Dendritic cell treated with granulocyte-macrophage colony-stimulating factor and Interleukin-4, amounts not matched to agents 40 ng/mL and 50 ng/mL, for 4 days (primary cell): ENCODE measurements at regions not wholly inside any gene's neighbourhood (a gene's known extent, or its start where the extent isn't known, plus 50 kb on each side); places are given as distances from the start of the nearest gene placed in this dataset.
"Not testable (repeated sequence)": the region's sequence is repeated elsewhere in the genome, so short reads cannot be mapped to it uniquely, and the experiment has no call there.

Source experiments
- H3K27ac Mint-ChIP-seq: one replicate; pipeline ENCODE4 v1.8.0; 2022; ENCODE audit warnings: mild to moderate bottlenecking, mixed read lengths
- H3K27me3 Mint-ChIP-seq: one replicate; pipeline ENCODE4 v1.8.0; 2022; ENCODE audit warnings: mild to moderate bottlenecking, mixed read lengths
- H3K36me3 Mint-ChIP-seq: one replicate; pipeline ENCODE4 v1.8.0; 2022; ENCODE audit warnings: low read depth, mixed read lengths
- H3K4me1 Mint-ChIP-seq: one replicate; pipeline ENCODE4 v1.8.0; 2022; ENCODE audit warnings: low read depth, mixed read lengths
- H3K4me3 Mint-ChIP-seq: one replicate; pipeline ENCODE4 v1.8.0; 2022; ENCODE audit warnings: mild to moderate bottlenecking, moderate library complexity, mixed read lengths
- H3K9me3 Mint-ChIP-seq: one replicate; pipeline ENCODE4 v1.8.0; 2022; ENCODE audit warnings: mixed read lengths
- intact Hi-C: fragments of 100-400 bp; cut with micrococcal nuclease; formaldehyde crosslinking; loops from one replicate; pipeline ENCODE4 v1.15.0; 2022

DNA sequence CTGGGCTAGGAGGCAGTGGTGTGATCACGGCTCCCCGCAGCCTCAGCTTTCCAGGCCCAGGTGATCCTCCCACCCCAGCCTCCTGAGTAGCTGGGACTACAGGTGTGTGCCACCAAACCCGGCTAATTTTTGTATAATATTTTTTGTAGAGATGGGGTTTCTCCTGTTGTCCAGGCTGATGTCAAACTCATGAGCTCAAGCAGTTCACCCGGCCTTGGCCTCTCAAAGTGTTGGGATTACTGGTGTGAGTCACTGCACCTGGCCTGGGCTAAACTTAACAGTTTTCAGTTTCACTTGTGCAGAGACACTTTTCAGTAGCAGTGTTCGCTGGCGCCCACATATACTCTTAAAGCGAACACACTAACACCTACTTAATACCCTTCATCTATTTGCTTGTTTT, 205.6 kb upstream of the ZNF608 start:
- H3K4me1 Mint-ChIP-seq = peaks cover 22% of the 10 kb centered on the region
- H3K4me3 Mint-ChIP-seq = no peak overlapping the region
- H3K9me3 Mint-ChIP-seq = no peaks in the 10 kb centered on the region
- H3K27me3 Mint-ChIP-seq = peaks cover 20% of the 10 kb centered on the region
- no peak overlapping the region for H3K27ac Mint-ChIP-seq
- intact Hi-C loops = no loop called here
- no peaks in the 10 kb centered on the region for H3K36me3 Mint-ChIP-seq

GRCh38 chr5:124952566-124952965, 206.1 kb upstream of the ZNF608 start:
- H3K4me3 Mint-ChIP-seq = no peak overlapping the region
- H3K36me3 Mint-ChIP-seq = no peaks in the 10 kb centered on the region
- H3K27ac Mint-ChIP-seq = no peak overlapping the region
- no peaks in the 10 kb centered on the region for H3K9me3 Mint-ChIP-seq
- peaks cover 16% of the 10 kb centered on the region for H3K27me3 Mint-ChIP-seq
- peaks cover 22% of the 10 kb centered on the region for H3K4me1 Mint-ChIP-seq
- intact Hi-C loops = no loop called here

DNA sequence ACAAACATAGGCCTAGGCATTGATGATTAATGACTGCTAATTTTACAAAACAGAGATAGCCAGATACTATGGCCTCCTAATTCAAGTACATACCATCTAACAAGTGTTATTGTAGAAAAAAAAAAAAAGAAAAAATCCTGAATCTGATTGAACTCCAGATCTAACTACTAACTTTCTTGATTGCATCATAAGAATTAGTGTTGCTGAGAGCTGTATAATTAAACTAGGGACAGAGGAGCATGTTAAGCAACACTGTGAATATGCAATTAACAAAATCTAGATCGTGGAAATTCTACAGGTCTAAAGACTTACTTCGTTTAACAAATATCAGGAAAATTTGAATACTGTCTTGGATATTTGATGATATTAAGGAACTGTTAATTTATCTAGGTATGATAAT, 208.3 kb upstream of the ZNF608 start:
- Mint-ChIP-seq H3K4me3 (no peak overlapping the region), H3K27me3 (peaks cover 3% of the 10 kb centered on the region), H3K9me3 (no peaks in the 10 kb centered on the region), H3K36me3 (no peaks in the 10 kb centered on the region), H3K4me1 (peaks cover 7% of the 10 kb centered on the region), H3K27ac (no peak overlapping the region)
- intact Hi-C loops = no loop called here

DNA sequence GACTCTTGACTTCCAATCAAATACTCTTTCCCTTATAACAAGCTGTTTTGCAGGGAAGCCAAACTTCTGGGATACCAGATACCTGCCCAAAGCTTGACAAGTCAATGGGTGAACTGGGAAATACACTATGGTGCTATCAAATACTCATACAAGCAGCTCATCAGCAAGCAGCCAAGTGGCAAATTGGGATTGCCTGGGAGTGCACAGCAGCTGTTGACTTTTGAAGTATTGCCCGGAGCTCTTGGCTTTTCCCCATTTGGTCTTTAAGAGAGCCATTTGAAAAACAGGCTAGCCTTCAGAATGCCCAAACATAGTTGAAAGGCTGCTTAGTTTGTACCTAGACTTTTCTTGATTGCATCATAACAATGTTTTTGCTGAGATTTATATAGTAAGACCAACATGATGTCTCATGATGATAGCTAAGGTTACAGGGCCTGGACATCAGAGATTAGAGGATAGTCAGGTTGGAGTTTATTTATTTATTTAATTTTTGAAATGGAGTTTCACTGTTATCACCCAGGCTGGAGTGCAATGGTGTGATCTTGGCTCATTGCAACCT, 210.1 kb upstream of the ZNF608 start:
- no peak overlapping the region for H3K4me3 Mint-ChIP-seq
- peaks cover 9% of the 10 kb centered on the region for H3K4me1 Mint-ChIP-seq
- peaks cover 3% of the 10 kb centered on the region for H3K27me3 Mint-ChIP-seq

DNA sequence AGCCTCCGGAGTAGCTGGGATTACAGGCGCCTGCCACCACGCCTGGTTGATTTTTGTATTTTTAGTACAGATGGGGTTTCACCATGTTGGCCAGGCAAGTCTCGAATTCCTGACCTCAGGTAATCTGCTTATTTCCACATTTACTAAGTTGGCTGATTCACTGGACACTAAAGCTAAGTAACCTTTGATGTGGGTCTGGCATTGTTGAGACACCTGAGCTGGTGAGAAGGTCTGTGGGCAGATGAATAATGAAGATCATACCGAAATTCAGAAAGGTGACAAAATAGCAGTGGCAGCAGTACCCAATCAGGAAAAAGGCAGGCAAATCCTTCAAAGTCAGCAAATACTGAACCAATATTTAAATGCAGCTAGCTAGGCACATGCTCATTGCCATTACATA, 210.6 kb upstream of the ZNF608 start:
- no peaks in the 10 kb centered on the region for H3K9me3 Mint-ChIP-seq
- no peak overlapping the region for H3K27ac Mint-ChIP-seq
- intact Hi-C loops = no loop called here
- peaks cover 3% of the 10 kb centered on the region for H3K27me3 Mint-ChIP-seq
- peaks cover 6% of the 10 kb centered on the region for H3K4me1 Mint-ChIP-seq
- H3K4me3 Mint-ChIP-seq = no peak overlapping the region
- H3K36me3 Mint-ChIP-seq = no peaks in the 10 kb centered on the region

More for the DNA sequence above, 210.1 kb upstream of the ZNF608 start:
- intact Hi-C loops = no loop called here
- Mint-ChIP-seq H3K9me3 (no peaks in the 10 kb centered on the region), H3K36me3 (no peaks in the 10 kb centered on the region), H3K27ac (no peak overlapping the region)

DNA sequence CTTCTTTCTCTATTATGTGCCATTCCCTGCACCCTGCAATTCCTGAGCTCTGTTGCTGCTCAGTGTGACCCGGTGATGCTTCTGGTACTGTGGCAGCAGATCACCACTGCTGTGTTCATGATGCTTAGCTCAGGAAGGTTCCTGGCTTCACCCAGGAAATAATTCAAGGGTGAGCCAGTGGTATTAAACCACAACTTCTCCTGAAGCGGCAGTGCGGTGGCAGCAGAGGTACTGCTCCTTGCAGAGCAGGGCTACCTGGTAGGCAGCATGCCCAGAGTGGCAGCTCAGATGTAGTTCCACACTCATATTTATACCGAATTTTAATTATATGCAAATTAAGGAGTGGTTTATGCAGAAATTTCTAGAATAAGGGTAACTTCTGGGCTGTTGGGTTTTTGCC, 213.8 kb upstream of the ZNF608 start:
- no peak overlapping the region for H3K27ac Mint-ChIP-seq
- intact Hi-C loops = loop anchor here (5.0 kb wide), 1 partner anchor 33 kb away; no protein-coding TSS in a partner anchor
- H3K9me3 Mint-ChIP-seq = no peaks in the 10 kb centered on the region
- peaks cover 27% of the 10 kb centered on the region for H3K4me1 Mint-ChIP-seq
- H3K27me3 Mint-ChIP-seq = peaks cover 3% of the 10 kb centered on the region
- no peaks in the 10 kb centered on the region for H3K36me3 Mint-ChIP-seq
- no peak overlapping the region for H3K4me3 Mint-ChIP-seq

DNA sequence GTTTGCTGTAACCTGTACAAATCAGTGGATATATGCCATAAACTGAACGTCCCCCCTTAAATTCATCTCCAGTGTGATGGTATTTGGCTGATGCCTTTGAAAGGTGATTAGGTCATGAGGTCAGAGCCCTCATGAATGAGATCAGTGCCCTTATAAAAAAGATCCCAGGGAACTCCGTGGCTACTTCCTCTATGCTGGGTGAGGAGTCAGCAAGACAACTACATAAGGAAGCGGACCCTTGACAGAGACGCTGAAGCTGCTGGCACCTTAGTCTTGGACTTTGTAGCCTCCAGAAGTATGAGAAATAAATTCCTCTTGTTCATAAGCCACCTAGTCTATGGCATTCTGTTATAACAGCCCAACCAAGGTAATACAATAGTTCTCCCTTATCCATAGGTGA, 215.1 kb upstream of the ZNF608 start:
- H3K27ac Mint-ChIP-seq = no peak overlapping the region
- peaks cover 3% of the 10 kb centered on the region for H3K27me3 Mint-ChIP-seq
- H3K4me3 Mint-ChIP-seq = no peak overlapping the region
- H3K4me1 Mint-ChIP-seq = peaks cover 27% of the 10 kb centered on the region
- intact Hi-C loops = loop anchor here (5.0 kb wide), 1 partner anchor 34 kb away; no protein-coding TSS in a partner anchor
- no peaks in the 10 kb centered on the region for H3K36me3 Mint-ChIP-seq
- H3K9me3 Mint-ChIP-seq = no peaks in the 10 kb centered on the region

- Mint-ChIP-seq H3K9me3 (no peaks in the 10 kb centered on the region), H3K36me3 (no peaks in the 10 kb centered on the region), H3K4me3 (no peak overlapping the region), H3K4me1 (peaks cover 27% of the 10 kb centered on the region), H3K27me3 (peaks cover 3% of the 10 kb centered on the region), H3K27ac (no peak overlapping the region)
- intact Hi-C loops = loop anchor here (5.0 kb wide), 1 partner anchor 35 kb away; no protein-coding TSS in a partner anchor
Measured at GRCh38 chr5:124962111-124962510, 215.7 kb upstream of the ZNF608 start.

DNA sequence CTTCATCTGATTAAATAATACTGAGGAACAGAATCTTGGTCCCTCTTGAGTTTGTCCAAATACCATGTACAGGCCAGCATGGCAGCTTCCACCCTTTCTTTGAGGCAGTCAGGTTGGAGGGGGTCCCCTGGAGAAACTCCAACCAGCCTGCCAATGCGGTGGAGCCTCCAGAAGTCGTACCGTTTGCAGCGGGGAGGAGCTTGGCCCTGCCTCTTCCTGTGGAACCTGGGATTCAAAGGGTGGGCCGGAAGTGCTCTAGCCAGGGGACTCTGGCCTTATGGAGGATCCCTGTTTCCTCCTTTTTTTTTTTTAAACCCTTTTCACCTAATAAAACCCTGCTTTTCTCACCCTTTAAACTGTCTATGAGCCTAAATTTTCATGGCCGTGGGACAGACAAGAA, 216.3 kb upstream of the ZNF608 start:
- no peak overlapping the region for H3K27ac Mint-ChIP-seq
- no peaks in the 10 kb centered on the region for H3K9me3 Mint-ChIP-seq
- H3K36me3 Mint-ChIP-seq = no peaks in the 10 kb centered on the region
- no peak overlapping the region for H3K4me3 Mint-ChIP-seq
- intact Hi-C loops = loop anchor here (5.0 kb wide), 1 partner anchor 35 kb away; no protein-coding TSS in a partner anchor
- H3K4me1 Mint-ChIP-seq = peaks cover 27% of the 10 kb centered on the region
- peaks cover 3% of the 10 kb centered on the region for H3K27me3 Mint-ChIP-seq

DNA sequence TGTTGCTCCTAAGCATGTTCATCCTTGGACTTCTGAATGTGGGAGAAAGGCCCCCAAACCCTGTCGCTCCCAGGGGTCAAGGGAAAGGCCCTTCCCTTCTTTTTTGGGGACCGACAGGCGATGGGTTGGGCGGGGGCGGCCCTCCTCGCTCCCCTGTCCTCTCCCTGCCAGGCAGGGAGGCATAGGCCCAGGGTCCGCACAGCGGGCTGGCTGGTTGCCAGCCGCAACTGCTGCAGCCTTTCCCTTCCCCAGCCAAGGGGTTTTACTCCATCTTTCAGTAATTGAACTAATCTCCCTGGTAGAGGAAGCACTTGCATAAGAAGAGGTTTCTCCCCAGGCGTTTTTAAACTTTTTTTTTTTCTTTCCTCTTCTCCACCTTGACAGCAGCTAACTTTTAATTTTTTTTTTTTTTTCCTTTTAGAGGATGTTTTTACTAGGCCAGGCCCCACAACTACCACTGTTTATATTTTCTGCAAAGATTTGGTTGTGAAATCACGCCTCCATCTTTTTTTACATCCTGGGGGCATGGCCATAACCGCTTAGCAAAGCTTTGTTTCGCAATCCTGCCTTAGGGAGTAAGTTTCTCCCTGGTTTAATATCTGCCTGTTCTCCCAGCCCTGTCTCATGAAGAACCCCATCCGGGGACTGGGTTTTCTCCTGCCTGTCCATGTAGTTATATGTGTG, 216.9 kb upstream of the ZNF608 start:
- Mint-ChIP-seq H3K4me1 (peaks cover 27% of the 10 kb centered on the region), H3K27me3 (peaks cover 3% of the 10 kb centered on the region), H3K4me3 (peak overlapping the region; percentile 24), H3K9me3 (no peaks in the 10 kb centered on the region), H3K36me3 (no peaks in the 10 kb centered on the region), H3K27ac (peak overlapping the region; percentile 49)
- intact Hi-C loops = loop anchor here (5.0 kb wide), 1 partner anchor 36 kb away; no protein-coding TSS in a partner anchor

GRCh38 chr5:124966741-124967140, 220.3 kb upstream of the ZNF608 start:
- H3K4me3 Mint-ChIP-seq, H3K36me3 Mint-ChIP-seq, H3K27ac Mint-ChIP-seq, H3K9me3 Mint-ChIP-seq, intact Hi-C loops, H3K27me3 Mint-ChIP-seq: not testable (repeated sequence)
- H3K4me1 Mint-ChIP-seq = peaks cover 21% of the 10 kb centered on the region

- intact Hi-C loops, H3K27ac Mint-ChIP-seq, H3K36me3 Mint-ChIP-seq, H3K4me3 Mint-ChIP-seq, H3K9me3 Mint-ChIP-seq, H3K27me3 Mint-ChIP-seq, H3K4me1 Mint-ChIP-seq: not testable (repeated sequence)
Measured at GRCh38 chr5:124970381-124970780, 223.9 kb upstream of the ZNF608 start.

DNA sequence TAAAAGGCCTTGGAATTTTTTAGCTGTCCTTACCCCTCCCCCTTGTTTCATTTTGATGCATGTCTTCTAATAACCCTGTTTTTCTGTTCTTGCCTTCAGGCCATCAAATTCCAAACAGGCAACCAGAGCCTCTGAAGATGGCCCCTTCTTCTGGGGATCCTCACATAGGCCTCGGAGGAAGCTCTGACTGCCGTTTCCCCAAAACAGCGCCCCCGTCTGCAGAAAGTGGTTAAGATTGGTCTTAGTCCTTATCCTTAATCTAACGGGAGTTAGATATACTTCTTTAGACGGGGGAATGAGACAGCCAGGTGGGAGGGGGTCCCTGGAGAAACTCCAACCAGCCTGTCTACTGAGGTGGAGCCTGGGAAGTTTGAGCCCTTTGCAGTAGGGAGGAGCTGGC, 226.3 kb upstream of the ZNF608 start:
- H3K4me1 Mint-ChIP-seq = no peaks in the 10 kb centered on the region
- peaks cover 7% of the 10 kb centered on the region for H3K27me3 Mint-ChIP-seq
- no peak overlapping the region for H3K27ac Mint-ChIP-seq
- no peak overlapping the region for H3K4me3 Mint-ChIP-seq
- no peaks in the 10 kb centered on the region for H3K9me3 Mint-ChIP-seq
- H3K36me3 Mint-ChIP-seq = no peaks in the 10 kb centered on the region
- intact Hi-C loops = no loop called here

- H3K9me3 Mint-ChIP-seq = no peaks in the 10 kb centered on the region
- H3K27me3 Mint-ChIP-seq = peaks cover 7% of the 10 kb centered on the region
- no peak overlapping the region for H3K4me3 Mint-ChIP-seq
- no peak overlapping the region for H3K27ac Mint-ChIP-seq
- H3K36me3 Mint-ChIP-seq = no peaks in the 10 kb centered on the region
- H3K4me1 Mint-ChIP-seq = no peaks in the 10 kb centered on the region
- intact Hi-C loops = no loop called here
Measured at GRCh38 chr5:124973661-124974060, 227.2 kb upstream of the ZNF608 start.

DNA sequence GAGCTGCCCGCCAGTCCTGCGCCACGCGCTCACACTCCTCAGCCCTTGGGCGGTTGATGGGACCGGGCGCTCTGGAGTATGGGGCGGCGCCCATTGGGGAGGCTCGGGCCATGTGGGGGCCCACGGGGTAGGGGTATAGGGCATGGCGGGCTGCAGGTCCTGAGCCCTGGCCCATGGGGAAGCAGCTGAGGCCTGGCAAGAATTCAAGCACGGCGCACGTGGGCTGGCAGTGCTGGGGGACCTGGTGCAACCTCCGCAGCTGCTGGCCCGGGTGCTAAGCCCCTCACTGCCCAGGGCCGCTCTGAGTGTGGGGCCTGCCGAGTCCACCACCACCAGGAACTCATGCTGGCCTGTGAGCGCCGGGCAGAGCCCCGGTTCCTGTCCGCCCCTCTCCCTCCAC, 229.6 kb upstream of the ZNF608 start:
- Mint-ChIP-seq H3K27me3 (peaks cover 5% of the 10 kb centered on the region), H3K36me3 (no peaks in the 10 kb centered on the region), H3K4me1 (no peaks in the 10 kb centered on the region), H3K9me3 (no peaks in the 10 kb centered on the region), H3K4me3 (no peak overlapping the region), H3K27ac (no peak overlapping the region)
- intact Hi-C loops = no loop called here
